HepG2 (cell line): ENCODE measurements at regions not wholly inside any gene's neighbourhood (a gene's known extent, or its start where the extent isn't known, plus 50 kb on each side); places are given as distances from the start of the nearest gene placed in this dataset.
"Not testable (repeated sequence)": the region's sequence is repeated elsewhere in the genome, so short reads cannot be mapped to it uniquely, and the experiment has no call there.

Source experiments
- HOXD1 ChIP-seq: sonication (generic); formaldehyde crosslinking; IDR thresholded peaks from 2 replicates; pipeline ENCODE4 v1.5.0; 2020; ENCODE audit warnings: missing genetic modification reagents
- ZBTB42 ChIP-seq: sonication (generic); formaldehyde crosslinking; IDR thresholded peaks from 2 replicates; pipeline ENCODE4 v1.5.0; 2020; ENCODE audit warnings: mild to moderate bottlenecking, missing genetic modification reagents

GRCh38 chr11:67882304-67882703 lies 121.6 kb downstream of the UNC93B1 start:
- TF ChIP-seq ZBTB42, HOXD1 (CRISPR knock-in tag): not testable (repeated sequence)
